Neural cell (in vitro differentiated cells): ENCODE measurements at regions not wholly inside any gene's neighbourhood (a gene's known extent, or its start where the extent isn't known, plus 50 kb on each side); places are given as distances from the start of the nearest gene placed in this dataset.

ENCODE experiments used
- CTCF ChIP-seq: fragments of 450-650 bp; IDR thresholded peaks from 2 replicates; pipeline ENCODE4 v1.5.1; 2014; ENCODE audit warnings: antibody characterized with exemption, mild to moderate bottlenecking, moderate library complexity; ENCODE audit not compliant: poor library complexity, severe bottlenecking
- EP300 ChIP-seq: fragments of 450-650 bp; conservative IDR thresholded peaks from 2 replicates; pipeline ENCODE4 v1.6.1; 2014; ENCODE audit warnings: antibody characterized with exemption, mild to moderate bottlenecking, moderate library complexity; ENCODE audit not compliant: poor library complexity, severe bottlenecking
- EZH2 ChIP-seq: fragments of 200-600, 300-800 bp; shearing (Covaris generic), sonication (generic); IDR thresholded peaks from 2 replicates; pipeline ENCODE4 v1.6.1; 2014; ENCODE audit warnings: antibody characterized with exemption, low read length, borderline replicate concordance, mild to moderate bottlenecking; ENCODE audit not compliant: insufficient read depth, poor library complexity, severe bottlenecking
- MXI1 ChIP-seq: fragments of 450-650 bp; conservative IDR thresholded peaks from 2 replicates; pipeline ENCODE4 v1.6.1; 2014; ENCODE audit warnings: antibody characterized with exemption, mild to moderate bottlenecking; ENCODE audit not compliant: poor library complexity, severe bottlenecking
- POLR2AphosphoS5 ChIP-seq: IDR thresholded peaks from 2 replicates; pipeline ENCODE4 v1.6.1; 2012
- RAD21 ChIP-seq: fragments of 450-650 bp; conservative IDR thresholded peaks from 2 replicates; pipeline ENCODE4 v1.6.1; 2014; ENCODE audit warnings: antibody characterized with exemption, mild to moderate bottlenecking, moderate library complexity
- SMC3 ChIP-seq: fragments of 450-650 bp; conservative IDR thresholded peaks from 2 replicates; pipeline ENCODE4 v1.6.1; 2014; ENCODE audit warnings: antibody characterized with exemption, mild to moderate bottlenecking, moderate library complexity; ENCODE audit not compliant: poor library complexity
- TAF1 ChIP-seq: IDR thresholded peaks from 2 replicates; pipeline ENCODE4 v1.6.1; 2012; ENCODE audit warnings: low read depth
- TF ChIP-seq, protein P1 (sequence below): IDR thresholded peaks from 2 replicates; pipeline ENCODE4 v1.6.1; 2012; ENCODE audit warnings: borderline replicate concordance

DNA sequence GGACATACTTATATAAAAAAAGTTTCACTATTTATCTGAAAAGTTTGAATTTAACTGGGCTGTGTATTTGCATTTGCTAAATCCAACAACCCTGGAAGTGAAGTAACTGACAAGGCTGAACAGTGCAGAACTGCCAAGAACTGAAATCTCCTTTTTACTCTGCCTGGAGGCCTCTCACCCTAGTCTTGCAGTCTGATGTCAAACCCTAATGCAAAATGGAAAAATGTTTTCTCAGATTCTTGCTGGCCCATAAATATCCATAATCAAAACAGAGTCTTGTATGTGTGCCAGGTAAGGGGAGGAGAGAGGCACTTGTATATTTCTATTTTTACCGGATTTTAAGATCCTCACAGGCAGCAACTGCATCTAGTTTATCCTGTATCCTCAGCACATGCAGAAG, 432.7 kb upstream of the KLF4 start:
- TF ChIP-seq CTCF (no peak), TAF1 (no peak), EZH2 (no peak), MXI1 (no peak), POLR2AphosphoS5 (no peak), SMC3 (no peak), RAD21 (no peak), EP300 (no peak)
- TF ChIP-seq, protein P1, sequence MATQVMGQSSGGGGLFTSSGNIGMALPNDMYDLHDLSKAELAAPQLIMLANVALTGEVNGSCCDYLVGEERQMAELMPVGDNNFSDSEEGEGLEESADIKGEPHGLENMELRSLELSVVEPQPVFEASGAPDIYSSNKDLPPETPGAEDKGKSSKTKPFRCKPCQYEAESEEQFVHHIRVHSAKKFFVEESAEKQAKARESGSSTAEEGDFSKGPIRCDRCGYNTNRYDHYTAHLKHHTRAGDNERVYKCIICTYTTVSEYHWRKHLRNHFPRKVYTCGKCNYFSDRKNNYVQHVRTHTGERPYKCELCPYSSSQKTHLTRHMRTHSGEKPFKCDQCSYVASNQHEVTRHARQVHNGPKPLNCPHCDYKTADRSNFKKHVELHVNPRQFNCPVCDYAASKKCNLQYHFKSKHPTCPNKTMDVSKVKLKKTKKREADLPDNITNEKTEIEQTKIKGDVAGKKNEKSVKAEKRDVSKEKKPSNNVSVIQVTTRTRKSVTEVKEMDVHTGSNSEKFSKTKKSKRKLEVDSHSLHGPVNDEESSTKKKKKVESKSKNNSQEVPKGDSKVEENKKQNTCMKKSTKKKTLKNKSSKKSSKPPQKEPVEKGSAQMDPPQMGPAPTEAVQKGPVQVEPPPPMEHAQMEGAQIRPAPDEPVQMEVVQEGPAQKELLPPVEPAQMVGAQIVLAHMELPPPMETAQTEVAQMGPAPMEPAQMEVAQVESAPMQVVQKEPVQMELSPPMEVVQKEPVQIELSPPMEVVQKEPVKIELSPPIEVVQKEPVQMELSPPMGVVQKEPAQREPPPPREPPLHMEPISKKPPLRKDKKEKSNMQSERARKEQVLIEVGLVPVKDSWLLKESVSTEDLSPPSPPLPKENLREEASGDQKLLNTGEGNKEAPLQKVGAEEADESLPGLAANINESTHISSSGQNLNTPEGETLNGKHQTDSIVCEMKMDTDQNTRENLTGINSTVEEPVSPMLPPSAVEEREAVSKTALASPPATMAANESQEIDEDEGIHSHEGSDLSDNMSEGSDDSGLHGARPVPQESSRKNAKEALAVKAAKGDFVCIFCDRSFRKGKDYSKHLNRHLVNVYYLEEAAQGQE, result no peak
